Caco-2 (cell line): ENCODE measurements at regions not wholly inside any gene's neighbourhood (a gene's known extent, or its start where the extent isn't known, plus 50 kb on each side); places are given as distances from the start of the nearest gene placed in this dataset.

ENCODE experiments used
- BruUV-seq: library from RNA; stranded (reverse); fragments of 400-500 nt; replicated peaks from 2 replicates; lab custom pipeline; 2021; lab: Mats Ljungman, UMichigan
- CTCF ChIA-PET: fragments of 300-600 bp; sonication (Branson Sonifier 250); formaldehyde crosslinking; loops from one replicate; lab custom pipeline; 2022; ENCODE audit warnings: antibody characterized with exemption; lab: Charles Lee
- POLR2A ChIA-PET: fragments of 300-600 bp; sonication (Branson Sonifier 250); formaldehyde crosslinking; loops from one replicate; lab custom pipeline; 2022; ENCODE audit warnings: antibody characterized with exemption; lab: Charles Lee
- DNase-seq, 2 experiments: peaks; one replicate each; pipeline versions ENCODE4 v3.0.0 to v3.0.0-alpha.2; 2020 to 2022
- H3K27me3 ChIP-seq: replicated peaks from 2 replicates; pipeline ENCODE4 v1.6.0; 2011; ENCODE audit warnings: low read length; ENCODE audit not compliant: control insufficient read depth, insufficient read depth
- H3K36me3 ChIP-seq: 2 replicates; pipeline ENCODE4 v1.5.1; 2011; ENCODE audit warnings: low read length; ENCODE audit not compliant: control insufficient read depth, insufficient read depth
- H3K4me1 ChIP-seq: fragments of 250-450 bp; sonication (Bioruptor Pico); 2 replicates; pipeline ENCODE4 v1.5.1; 2020; ENCODE audit warnings: mild to moderate bottlenecking
- H3K4me3 ChIP-seq: 2 replicates; pipeline ENCODE4 v1.5.1; 2011; ENCODE audit warnings: low read depth, mild to moderate bottlenecking, control low read depth, low read length
- H3K9me3 ChIP-seq: fragments of 250-450 bp; sonication (Bioruptor Pico); 2 replicates; pipeline ENCODE4 v1.5.1; 2020; ENCODE audit warnings: mild to moderate bottlenecking, moderate library complexity
- H3K27ac Mint-ChIP-seq: one replicate; pipeline ENCODE4 v1.8.0; 2022; ENCODE audit warnings: mixed read lengths; ENCODE audit not compliant: unreplicated experiment
- H3K27me3 Mint-ChIP-seq: one replicate; pipeline ENCODE4 v1.8.0; 2022; ENCODE audit warnings: mixed read lengths; ENCODE audit not compliant: insufficient read depth, unreplicated experiment
- H3K36me3 Mint-ChIP-seq: one replicate; pipeline ENCODE4 v1.8.0; 2022; ENCODE audit warnings: mild to moderate bottlenecking, mixed read lengths; ENCODE audit not compliant: insufficient read depth, unreplicated experiment
- H3K4me1 Mint-ChIP-seq: one replicate; pipeline ENCODE4 v1.8.0; 2022; ENCODE audit warnings: low read depth, mixed read lengths; ENCODE audit not compliant: unreplicated experiment
- H3K4me3 Mint-ChIP-seq: one replicate; pipeline ENCODE4 v1.8.0; 2022; ENCODE audit warnings: mild to moderate bottlenecking, moderate library complexity, mixed read lengths; ENCODE audit not compliant: unreplicated experiment
- H3K9me3 Mint-ChIP-seq: one replicate; pipeline ENCODE4 v1.8.0; 2022; ENCODE audit warnings: mixed read lengths; ENCODE audit not compliant: unreplicated experiment
- CTCF ChIP-seq, 2 experiments: fragments of 200-600 bp in 1 of 2; IDR thresholded peaks; 1 replicate in 1 of 2; 2 replicates in 1 of 2; pipeline versions ENCODE4 v1.5.1 to v1.8.0; 2011 to 2022; ENCODE audit warnings: antibody characterized with exemption in 1 of 2, control low read depth in 1 of 2, inconsistent platforms in 1 of 2, low read depth in 1 of 2, low read length in 1 of 2, mild to moderate bottlenecking in 1 of 2, moderate library complexity in 1 of 2; ENCODE audit not compliant: insufficient read depth in 1 of 2, severe bottlenecking in 1 of 2, unreplicated experiment in 1 of 2
- intact Hi-C: fragments of 100-400 bp; cut with micrococcal nuclease; formaldehyde crosslinking; loops from one replicate; pipeline ENCODE4 v1.10.0; 2022; ENCODE audit not compliant: unreplicated experiment

GRCh38 chr3:6301626-6302025 lies 559.3 kb upstream of the GRM7 start:
- Mint-ChIP-seq H3K27me3 (no peaks in the 10 kb centered on the region), H3K9me3 (peaks cover 28% of the 10 kb centered on the region), H3K4me1 (no peaks in the 10 kb centered on the region), H3K4me3 (no peak overlapping the region), H3K27ac (no peak overlapping the region), H3K36me3 (no peaks in the 10 kb centered on the region)
- no peak for TF ChIP-seq CTCF (IDR thresholded peaks at IDR 0.05; ENCODE audit: insufficient read depth in 1 of 2, low read depth in 1 of 2, low read length in 1 of 2, severe bottlenecking in 1 of 2, unreplicated experiment in 1 of 2)
- Histone ChIP-seq H3K27me3 (no peaks in the 10 kb centered on the region), H3K4me3 (no peak overlapping the region), H3K36me3 (no peaks in the 10 kb centered on the region), H3K4me1 (no peaks in the 10 kb centered on the region), H3K9me3 (no peaks in the 10 kb centered on the region)
- no TSS peak for BruUV-seq
- no peak for DNase-seq
- ChIA-PET CTCF (no interaction called here), POLR2A (no interaction called here)
- intact Hi-C loops = no loop called here

- Mint-ChIP-seq H3K36me3 (no peaks in the 10 kb centered on the region), H3K9me3 (no peaks in the 10 kb centered on the region), H3K4me3 (no peak overlapping the region), H3K27ac (no peak overlapping the region), H3K27me3 (no peaks in the 10 kb centered on the region), H3K4me1 (no peaks in the 10 kb centered on the region)
- H3K4me1 ChIP-seq = no peaks in the 10 kb centered on the region
- no TSS peak for BruUV-seq
- TF ChIP-seq CTCF (IDR thresholded peaks at IDR 0.05; ENCODE audit: insufficient read depth in 1 of 2, low read depth in 1 of 2, low read length in 1 of 2, severe bottlenecking in 1 of 2, unreplicated experiment in 1 of 2) = no peak
- H3K9me3 ChIP-seq = no peaks in the 10 kb centered on the region
- H3K4me3 ChIP-seq = no peak overlapping the region
- ChIA-PET CTCF (no interaction called here), POLR2A (no interaction called here)
- intact Hi-C loops = no loop called here
- H3K27me3 ChIP-seq = no peaks in the 10 kb centered on the region
- no peak for DNase-seq
- H3K36me3 ChIP-seq = no peaks in the 10 kb centered on the region
Measured at GRCh38 chr3:6315906-6316305, 545.0 kb upstream of the GRM7 start.

GRCh38 chr3:6321999-6322398 lies 538.9 kb upstream of the GRM7 start:
- Histone ChIP-seq H3K4me3 (no peak overlapping the region), H3K4me1 (no peaks in the 10 kb centered on the region), H3K36me3 (no peaks in the 10 kb centered on the region), H3K27me3 (no peaks in the 10 kb centered on the region), H3K9me3 (no peaks in the 10 kb centered on the region)
- no peak for TF ChIP-seq CTCF (IDR thresholded peaks at IDR 0.05; ENCODE audit: insufficient read depth in 1 of 2, low read depth in 1 of 2, low read length in 1 of 2, severe bottlenecking in 1 of 2, unreplicated experiment in 1 of 2)
- no peak overlapping the region for H3K4me3 Mint-ChIP-seq
- ChIA-PET POLR2A (interaction anchor here (0.6 kb wide), 1 partner anchor 953 kb away, joined by 4 read pairs; no protein-coding TSS in a partner anchor), CTCF (no interaction called here)
- intact Hi-C loops = no loop called here
- no peaks in the 10 kb centered on the region for H3K36me3 Mint-ChIP-seq
- no peaks in the 10 kb centered on the region for H3K27me3 Mint-ChIP-seq
- no peak for DNase-seq
- H3K9me3 Mint-ChIP-seq = no peaks in the 10 kb centered on the region
- no peak overlapping the region for H3K27ac Mint-ChIP-seq
- no peaks in the 10 kb centered on the region for H3K4me1 Mint-ChIP-seq
- BruUV-seq = no TSS peak
